Activated CD4-positive, alpha-beta T cell treated with anti-CD3 and anti-CD28 coated beads for 48 hours (primary cell): ENCODE measurements at regions not wholly inside any gene's neighbourhood (a gene's known extent, or its start where the extent isn't known, plus 50 kb on each side); places are given as distances from the start of the nearest gene placed in this dataset.

ENCODE experiments used
- DNase-seq: peaks from one replicate; pipeline ENCODE4 v3.0.0-alpha.2; 2020

DNA sequence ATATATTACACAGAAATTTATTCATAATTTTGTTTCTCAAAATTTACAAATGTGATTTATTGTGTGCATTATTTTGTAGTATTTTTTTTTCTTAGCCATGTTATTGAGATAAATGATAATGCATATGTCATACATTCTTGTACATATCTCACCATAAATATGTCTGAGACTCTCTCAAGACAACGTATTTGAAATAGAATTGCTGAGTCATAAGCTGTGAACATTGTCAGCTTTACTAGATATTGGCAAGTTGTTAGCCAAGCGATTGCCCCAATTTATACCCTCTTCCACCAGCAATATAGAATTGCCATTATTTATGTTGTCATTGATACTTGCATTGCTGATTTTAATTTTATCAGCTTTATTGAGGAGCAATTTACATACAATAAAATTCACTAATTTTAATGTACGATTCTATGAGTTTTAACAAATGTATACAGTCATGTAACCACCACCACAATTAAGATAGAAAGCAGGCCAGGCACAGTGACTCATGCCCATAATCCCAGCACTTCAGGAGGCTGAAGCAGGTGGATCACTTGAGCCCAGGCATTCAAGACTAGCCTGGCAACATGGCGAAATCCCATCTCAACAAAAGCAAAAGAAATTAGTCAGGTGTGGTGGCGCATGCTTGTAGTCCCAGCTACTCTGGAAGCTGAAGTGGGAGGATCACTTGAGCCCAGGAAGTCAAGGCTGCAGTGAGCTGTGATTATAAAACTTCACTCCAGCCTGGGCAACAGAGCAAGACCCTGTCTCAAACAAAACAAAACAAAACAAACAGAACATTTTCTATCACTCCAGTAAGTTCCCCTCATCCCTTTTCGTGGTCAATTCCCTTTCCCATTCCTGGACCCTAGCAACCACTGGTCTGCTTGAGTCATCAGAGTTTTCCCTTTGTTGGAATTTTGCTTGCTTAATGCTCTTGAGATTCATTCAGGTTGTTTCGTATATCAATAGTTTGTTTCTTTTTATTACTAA is 373.1 kb downstream of the MFSD1 start:
- no peak for DNase-seq

DNA sequence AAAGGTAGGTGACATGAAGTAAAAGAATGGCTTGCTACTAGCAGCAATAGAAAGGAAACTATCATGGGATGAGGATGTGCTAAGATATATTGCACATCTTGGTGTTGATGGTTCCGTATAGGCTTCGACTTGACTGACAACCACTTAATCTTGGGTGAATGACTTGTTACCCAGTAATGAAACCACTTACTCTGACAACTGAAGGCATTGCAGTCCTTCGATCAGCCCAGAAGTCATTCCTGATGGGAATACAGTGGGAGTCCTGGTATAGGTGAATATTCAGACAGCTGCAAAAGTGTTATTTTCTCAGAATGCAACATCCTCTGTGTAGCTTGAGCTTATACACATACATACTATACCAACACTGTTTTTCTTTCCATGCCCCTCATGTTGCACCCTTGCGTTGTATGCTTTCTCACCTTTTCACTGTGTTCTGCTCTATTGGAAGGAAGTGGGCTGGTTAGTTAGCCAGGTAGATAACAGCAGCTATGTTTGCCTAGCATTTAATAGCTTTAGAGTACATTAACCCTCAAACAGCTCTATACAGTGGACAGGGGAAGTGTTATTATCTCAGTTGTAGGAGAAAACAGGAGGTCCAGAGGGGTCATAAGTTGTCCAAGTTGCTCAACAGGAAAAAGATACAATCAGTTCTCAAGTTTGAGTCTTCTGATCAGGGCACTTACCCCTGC is 376.5 kb downstream of the MFSD1 start:
- DNase-seq, result no peak

DNA sequence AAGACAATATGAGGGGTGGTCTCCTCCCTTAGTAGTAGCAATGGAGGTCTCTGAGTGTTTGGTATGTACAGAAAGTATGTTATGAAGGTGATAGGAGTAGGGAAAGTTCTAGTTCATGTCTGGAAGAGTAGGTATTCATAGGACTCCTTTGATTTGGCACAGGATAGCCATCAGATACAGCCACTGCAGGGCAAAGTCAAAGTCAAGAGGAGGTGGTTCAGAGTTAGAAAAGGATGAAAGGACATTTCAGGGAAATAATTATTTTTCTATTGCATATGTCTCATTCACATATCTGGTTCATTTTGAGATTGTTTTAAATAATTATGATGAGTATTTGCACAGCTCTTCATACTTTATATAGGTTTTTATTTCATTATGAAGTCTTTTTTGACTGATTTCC is 381.1 kb downstream of the MFSD1 start:
- no peak for DNase-seq

DNA sequence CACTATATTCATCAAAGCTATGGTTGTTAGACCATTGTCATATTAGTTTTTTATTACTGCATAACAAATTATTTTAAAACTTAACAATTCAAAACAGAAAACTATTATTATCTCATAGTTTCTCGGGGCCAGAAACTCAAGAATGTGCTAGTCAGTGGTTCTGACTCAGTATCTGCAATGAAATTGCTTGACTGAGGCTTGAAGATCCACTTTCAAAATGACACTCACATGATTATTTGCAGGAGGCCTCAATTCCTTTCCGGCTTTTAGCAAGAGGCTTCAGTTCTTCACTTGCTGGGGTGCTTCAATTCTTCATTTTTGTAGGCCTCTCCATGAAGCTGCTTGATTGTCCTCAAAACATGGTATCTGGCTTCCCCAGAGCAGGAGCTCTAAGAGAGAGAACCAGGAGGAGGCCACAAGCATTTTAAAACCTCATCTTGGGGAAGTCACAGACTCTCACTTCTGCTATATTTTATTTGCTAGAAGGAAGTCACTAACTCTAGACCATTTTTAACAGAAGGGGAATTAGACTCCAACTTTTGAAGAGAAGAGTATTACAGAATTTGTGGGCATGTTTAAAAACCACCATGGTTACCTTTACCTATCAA is 383.7 kb downstream of the MFSD1 start:
- DNase-seq, result no peak

DNA sequence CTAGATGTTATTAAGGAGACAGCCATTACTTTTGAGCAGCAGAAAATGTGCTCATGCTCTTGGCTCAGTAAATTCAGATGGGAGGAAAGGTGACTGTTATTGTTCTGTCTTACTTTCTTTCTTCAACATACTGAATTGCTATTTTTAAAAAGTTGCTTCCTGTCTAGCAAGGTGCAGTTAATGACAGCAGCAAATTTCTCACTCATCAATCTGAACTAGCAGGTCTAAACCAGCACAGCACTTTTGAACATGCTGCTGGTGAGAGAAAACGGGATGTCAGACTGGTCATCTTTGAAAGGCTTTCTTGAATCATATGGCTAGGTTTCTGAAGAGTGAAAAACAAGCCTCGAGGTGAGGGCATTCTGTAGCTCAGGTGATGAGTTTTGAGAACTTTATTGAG is 384.7 kb downstream of the MFSD1 start:
- no peak for DNase-seq

DNA sequence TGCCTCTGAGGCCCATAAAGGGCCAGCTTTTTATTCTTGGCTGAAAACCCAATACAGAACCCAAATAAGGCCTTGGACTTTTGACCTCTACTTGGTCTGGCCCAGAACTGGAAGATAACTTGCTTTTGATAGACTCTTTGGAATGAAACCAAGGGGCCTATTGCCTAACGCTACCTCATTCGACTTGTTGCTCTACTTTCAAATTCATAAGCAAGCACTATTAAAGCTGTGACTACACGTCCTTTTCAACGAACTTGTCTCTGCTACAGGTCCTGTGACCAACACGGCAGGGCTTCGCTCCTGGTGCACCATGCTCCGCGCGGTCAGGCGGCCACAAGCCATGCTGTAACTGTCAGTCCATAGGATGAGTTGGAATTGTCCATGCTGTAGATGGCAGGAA is 385.4 kb downstream of the MFSD1 start:
- DNase-seq, result no peak

DNA sequence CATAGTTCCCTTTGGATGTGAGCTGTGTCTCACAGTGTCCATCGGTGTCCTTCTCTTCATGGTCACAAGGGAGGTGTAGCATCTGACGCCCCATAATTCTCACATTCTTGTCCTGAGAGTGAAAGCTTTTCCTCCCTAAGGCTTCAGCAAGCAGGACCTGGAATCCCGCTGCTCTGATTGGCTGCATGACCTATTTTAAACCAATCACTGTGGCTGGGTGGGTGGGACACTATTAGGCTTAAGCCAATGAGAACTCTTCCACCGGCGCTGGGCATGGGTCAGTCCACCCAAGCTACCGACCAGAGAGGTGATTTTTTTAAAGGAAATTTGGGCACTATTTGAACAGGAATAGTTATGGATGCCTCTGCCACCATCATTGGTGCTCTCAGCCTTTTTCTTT is 385.9 kb downstream of the MFSD1 start:
- DNase-seq, result no peak

DNA sequence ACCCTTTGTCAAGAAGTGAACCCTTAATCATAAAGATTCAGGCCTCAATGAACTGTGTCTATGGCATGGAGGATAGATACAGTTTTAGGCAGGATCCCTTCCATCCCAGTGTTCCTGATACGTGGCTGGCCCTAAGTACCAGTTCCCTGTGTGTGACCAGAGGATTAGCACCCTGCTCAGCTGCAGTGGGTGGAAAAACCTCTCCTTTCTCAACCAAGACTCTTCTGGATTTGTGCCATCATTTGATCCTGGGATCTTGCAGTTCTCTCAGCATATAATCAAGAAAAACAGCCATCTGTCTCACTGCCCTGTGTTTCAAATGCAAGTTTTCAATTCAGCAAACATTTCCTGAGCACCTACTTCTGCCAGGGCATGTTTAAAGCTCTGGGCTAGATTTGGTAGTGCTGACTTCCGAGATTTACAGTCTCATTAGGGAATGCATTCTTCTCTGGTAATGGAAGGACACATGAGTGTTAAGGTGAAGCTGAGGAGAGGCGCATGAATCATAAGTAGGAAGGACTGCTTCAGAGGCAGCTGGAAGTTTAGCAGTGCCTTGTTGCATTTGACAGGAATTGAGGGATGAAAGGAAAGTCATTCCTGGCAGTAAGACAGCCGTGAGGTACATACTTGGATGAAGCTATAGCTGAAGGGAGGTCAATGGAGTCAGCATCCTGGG is 388.3 kb downstream of the MFSD1 start:
- no peak for DNase-seq

DNA sequence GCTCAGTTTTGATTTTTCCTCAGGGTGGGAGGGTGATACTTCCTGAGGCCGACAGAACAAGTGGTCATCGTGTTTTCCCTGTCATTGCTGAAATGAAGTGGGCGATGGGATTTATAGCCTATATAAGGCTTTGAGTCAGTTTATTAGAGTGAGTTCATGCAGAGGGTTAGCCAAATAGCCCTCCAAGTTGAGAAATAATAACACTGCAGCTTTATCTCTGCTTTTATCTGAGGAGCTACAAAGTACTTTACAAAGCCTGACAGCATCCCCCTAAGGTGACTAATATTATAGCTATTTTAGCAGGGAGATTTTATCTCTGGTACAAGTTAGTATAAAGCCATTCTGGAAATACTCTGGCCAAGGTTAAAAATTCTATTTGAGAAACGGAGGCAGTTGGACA is 389.6 kb downstream of the MFSD1 start:
- no peak for DNase-seq

DNA sequence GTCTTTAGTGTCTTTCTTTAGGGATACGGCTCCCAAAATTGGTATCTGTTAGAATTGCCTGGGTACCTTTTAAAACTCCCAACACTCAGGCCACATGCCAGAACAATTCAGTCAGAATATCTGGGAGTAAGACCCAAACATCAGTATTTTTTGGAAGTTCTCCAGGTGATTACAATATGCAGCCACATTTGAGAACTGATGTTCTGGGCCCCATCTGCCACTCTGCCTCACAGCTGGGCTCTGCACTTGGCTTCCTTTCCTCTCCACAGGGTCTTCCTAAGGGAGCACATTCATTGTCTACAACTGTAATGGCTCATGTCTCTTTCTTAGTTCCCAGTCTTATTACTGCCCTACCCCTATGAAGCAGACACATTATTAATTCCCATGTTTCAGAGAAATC is 394.5 kb downstream of the MFSD1 start:
- no peak for DNase-seq

DNA sequence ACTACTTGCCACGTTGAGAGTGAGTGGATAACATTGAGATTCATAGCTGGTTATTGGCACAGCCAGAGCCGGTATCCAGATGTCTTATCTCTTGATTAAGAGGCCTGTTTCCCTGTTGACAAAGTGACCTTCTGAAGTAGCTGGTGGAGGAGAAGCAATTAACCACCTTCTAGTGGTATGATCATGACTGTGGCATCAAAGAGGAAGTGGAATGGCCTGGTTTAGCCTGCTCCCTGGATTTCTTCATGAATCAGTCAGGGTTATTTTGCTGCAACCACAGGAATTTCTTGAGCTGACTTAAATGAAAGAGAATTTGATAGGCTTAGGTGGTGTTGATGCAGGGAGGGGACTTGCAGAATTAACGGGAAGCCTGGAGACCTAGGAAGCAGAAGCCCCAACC is 398.3 kb downstream of the MFSD1 start:
- no peak for DNase-seq

DNA sequence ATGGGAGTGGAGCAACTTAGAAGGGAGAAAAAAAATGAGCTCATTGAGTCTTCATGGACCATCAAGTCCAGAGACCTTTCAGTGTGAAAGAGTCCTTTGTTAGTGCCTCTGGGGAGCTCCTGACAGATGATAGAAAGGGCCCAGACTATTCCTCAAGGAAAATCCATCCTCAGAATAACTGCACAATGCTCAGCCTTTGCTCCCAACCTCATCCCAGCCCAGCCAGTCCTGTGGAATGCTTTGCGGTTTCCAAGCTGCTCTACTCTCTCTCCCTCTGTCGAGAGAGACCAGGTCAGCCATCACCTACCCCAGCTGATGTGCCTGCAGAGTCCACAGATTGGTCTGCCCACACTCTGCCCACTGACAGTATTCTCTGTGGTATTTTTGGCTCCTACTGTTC is 406.2 kb downstream of the MFSD1 start:
- no peak for DNase-seq

DNA sequence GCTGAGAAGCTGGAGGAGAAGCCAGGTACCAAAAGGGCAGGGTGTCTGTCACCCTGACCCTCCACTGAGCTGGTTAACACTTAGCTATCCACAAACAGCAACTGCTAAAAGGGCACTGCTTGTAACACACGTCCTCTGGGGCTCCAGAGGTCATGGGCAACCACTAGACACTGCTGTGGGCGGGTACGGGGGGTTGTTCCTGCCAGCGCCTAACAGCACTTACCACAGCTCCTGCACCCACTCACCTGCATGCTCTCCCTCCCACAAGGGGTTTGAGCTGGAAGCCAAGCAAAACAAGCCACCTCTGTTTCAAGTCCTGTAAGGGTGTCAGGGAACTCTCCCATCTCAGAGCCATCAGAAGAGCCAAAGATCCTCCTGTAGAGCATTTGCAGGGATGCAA is 407.6 kb downstream of the MFSD1 start:
- DNase-seq, result no peak

DNA sequence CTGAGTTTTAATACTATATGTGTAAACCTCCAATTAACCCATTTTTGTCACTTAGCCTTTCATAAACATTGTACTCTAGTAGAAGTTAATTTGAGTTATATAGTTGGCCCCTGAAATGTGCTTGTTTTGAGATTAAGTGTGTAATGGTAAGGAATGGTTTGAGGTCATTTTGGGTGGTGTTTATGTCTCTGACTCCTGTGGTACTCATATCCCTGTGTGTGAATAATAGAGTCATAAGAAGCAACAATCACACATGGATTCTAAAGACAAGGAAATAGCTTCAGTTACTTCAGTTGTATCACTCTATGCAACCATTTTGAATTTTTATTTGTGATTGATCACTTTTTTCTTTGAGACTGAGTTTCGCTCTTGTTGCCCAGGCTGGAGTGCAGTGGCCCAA is 408.5 kb downstream of the MFSD1 start:
- DNase-seq, result no peak

DNA sequence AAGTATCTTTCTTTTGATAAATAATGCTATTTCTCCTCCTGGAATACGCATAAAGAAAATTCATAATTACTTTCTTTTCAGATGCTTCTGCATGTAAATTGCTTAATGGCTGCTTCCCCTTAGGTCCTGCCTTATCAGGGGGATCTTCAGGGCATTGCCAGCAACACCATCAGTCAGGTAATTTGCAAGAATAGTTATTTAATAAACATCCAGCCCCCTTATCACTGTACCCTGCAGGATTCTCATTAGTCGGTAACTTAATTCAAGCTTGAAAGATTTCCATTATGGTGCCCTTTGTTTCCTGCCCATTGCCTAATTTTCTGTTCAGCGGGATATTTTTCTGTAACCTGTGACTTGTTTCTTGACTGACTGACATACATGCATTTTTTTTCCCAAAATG is 414.5 kb downstream of the MFSD1 start:
- no peak for DNase-seq

DNA sequence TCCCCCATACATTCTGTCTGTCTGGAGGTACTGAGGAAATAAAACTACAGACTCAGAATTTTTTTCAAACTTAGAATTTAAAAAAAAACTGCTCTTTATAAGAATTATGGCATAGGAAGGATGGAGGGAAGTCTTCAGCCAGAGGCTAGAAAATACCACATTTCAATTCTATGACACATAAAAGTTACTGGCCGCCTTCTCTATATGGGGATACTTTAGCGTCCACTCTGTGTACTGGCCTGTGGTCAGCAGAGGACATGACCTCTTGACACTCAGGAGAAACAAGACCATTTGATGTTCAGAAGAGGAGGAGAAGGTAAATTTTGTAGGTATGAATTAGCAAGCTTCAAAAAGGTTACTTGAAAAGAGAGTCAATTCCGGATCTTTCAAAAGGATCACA is 417.4 kb downstream of the MFSD1 start:
- DNase-seq, result no peak

DNA sequence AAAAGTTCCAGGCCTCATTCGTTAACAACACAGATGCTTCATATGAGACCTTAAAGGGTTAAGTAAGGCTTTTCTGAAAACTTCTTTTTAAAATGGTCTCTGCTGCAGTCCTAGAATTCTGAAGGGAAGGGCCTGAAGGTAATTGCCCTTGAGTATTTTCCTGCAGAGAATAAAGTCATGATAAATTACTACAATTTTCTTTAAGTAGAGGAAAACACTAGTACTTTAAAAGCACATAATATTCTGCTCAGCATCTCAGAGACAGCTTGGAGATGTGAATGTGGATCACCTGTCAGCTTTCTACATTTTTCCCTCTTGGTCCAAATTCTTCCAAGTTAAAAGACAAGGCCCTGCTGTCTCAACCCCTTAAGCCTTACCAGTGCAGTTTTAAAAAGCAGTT is 419.5 kb downstream of the MFSD1 start:
- no peak for DNase-seq

DNA sequence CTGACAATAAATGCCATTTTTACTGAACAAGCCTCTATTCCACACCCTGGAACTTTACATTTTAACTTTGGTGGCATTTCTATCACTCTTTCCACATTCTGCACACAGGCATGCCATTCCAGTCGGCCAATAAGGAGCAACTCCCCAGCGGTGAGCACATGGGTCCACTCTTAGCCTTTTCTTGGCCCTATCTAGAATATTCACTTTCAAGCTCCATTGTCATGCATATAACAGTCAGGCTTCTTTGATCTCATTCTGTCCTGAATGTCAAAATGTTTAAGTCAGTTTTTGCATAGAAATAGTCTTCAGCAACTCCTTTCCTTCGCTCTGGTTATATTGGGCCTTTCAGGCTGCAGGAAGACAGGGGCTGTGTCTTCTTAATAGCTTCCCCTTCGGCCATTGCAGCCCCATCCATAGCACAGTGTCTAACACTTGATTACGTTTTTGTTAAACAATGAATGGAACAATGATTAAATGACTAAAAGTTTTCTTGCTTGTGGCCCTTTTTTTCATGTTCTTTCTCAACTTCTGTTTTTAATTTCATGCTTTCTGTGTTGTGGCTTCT is 427.3 kb downstream of the MFSD1 start:
- DNase-seq, result no peak

DNA sequence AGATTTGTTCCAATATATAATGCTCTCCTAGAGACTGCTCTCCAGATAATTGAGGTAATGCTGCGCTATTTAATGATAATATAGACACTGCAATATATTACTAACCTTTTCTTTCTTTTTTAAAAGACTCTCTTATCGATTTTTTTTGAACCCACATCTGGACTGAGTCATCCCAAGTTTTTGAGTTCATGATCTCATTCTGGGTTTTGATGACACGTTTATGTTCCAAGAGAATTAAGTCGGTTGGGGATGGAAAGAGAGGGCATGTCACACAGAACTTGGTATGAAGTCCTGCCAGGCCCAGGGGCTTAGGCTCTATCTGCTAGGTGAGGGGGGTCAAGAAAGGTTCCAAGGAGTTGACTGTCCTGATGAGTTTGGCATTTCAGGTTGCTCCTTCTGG is 431.1 kb downstream of the MFSD1 start:
- no peak for DNase-seq

DNA sequence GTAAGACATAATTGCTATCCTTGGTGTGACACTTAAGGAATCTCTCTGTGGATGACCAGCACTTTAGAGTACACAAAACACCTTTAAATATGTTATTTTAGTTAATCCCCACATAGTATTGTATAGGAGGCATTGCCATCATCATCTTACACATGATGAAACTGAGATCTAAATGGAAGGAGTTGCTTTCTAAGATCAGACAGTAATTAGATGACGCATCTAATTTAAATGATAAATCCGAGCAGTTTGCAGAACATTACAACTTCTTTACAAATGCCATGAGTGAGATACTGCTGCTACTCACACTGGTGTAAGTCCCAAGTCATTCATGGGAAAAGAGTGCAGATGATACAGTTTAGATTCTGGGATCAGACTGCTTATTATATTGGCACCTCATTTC is 431.9 kb downstream of the MFSD1 start:
- no peak for DNase-seq

DNA sequence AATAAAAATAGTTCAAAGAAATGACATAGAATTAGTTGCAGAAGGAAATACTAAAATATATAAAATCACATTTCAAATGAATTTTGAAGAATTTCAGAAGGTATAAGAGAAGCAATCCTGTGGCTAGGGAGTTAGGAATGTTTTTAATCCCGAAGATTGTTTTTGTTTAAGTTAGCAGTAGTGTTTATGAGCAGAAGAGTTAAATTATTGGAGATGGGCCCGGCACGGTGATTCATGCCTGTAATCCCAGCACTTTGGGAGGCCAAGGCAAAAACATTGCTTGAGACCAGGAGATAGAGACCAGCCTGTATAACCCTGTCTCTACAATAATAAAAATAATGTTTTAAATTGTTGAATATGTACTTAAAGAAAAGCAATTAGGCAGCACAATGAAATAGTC is 432.5 kb downstream of the MFSD1 start:
- DNase-seq, result no peak

DNA sequence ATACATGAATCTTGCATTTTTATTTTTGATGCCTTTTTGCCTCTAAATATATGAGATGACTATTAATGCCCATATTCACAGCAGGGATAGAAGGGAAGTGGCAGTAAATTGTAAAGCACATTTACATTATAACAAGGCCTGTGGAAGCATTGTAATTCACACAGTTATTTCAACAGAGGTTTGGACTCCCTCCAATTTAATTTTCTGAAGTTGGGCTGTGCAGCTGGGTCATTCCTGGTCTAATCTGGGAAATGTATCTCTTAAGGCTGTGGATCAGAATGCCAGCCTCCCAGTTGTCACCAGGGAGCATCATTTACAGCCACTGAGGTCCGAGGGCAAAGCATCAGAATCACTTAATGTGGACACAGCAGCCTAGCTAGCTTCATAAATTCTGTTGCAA is 434.5 kb downstream of the MFSD1 start:
- no peak for DNase-seq

DNA sequence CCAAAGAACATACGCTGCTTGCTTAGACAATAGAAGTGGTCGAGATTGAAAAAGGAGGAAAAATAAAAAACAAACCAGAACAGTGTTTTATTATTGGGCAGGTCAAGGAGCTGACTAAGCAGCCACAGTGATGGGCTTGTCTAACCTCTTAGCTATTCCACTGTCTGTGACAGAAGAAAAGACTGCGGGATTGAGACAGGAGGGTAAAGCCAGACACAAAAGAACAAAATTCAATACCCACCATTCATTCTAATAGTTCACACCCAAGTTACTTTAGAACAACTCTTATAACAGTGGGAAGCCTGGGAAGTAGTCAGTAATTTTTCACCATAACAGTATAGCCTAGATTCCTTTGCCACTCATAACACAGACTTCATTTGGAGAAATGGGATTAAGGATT is 435.4 kb downstream of the MFSD1 start:
- no peak for DNase-seq
